ENCODE measurements at regions not wholly inside any gene's neighbourhood (a gene's known extent, or its start where the extent isn't known, plus 50 kb on each side); places are given as distances from the start of the nearest gene placed in this dataset.

DNA sequence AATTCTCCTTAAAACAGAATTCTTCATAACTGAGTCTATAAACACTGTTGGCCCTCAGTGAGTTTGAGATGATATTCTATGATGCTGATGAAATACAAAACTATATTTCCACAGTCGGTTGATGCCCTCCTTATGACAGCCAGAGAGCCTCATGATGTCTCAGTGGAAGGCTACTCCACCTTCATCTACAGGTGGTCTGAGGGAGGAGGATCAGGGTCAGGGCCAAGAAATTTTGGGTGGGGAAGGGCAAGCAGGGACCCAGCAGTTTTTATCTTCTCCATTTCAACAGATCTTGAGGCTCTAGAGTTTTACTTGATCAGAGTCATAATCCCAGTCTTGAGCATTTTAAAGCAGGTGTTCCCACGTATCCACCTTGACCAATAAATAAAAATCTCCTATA, 90.8 kb downstream of the CCDC71L start:
- intact Hi-C loops (cut with micrococcal nuclease; ENCODE audit: unreplicated experiment), result no loop called here
- DNase-seq (ENCODE audit: low spot score), result no peak
- POLR2A ChIA-PET (ENCODE audit: low non-redundant PET), result no interaction called here
- no peaks in the 10 kb centered on the region for H3K9me3 ChIP-seq (ENCODE audit: low read depth, low read length, poor library complexity, severe bottlenecking)
- no peak overlapping the region for H3K27ac ChIP-seq (ENCODE audit: low read depth, low read length, poor library complexity, severe bottlenecking)
- CTCF ChIA-PET, result no interaction called here
- H3K4me3 ChIP-seq (ENCODE audit: low read depth, low read length, poor library complexity, severe bottlenecking), result no peak overlapping the region
- TF ChIP-seq CTCF (conservative IDR thresholded peaks at IDR 0.05; ENCODE audit: low read depth, low read length) (no peak), EZH2 (IDR thresholded peaks at IDR 0.05; ENCODE audit: borderline replicate concordance, low read depth, low read length, poor library complexity, severe bottlenecking) (no peak)
- peaks cover 16% of the 10 kb centered on the region for H3K4me1 ChIP-seq (ENCODE audit: insufficient read depth, low read length, poor library complexity, severe bottlenecking)
- BruUV-seq (replicated peaks), result no TSS peak
- H3K27me3 ChIP-seq (replicated peaks; ENCODE audit: insufficient read depth, low read depth, low read length, poor library complexity), result no peaks in the 10 kb centered on the region
- no peaks in the 10 kb centered on the region for H3K36me3 ChIP-seq (ENCODE audit: insufficient read depth, low read length, poor library complexity, severe bottlenecking)

DNA sequence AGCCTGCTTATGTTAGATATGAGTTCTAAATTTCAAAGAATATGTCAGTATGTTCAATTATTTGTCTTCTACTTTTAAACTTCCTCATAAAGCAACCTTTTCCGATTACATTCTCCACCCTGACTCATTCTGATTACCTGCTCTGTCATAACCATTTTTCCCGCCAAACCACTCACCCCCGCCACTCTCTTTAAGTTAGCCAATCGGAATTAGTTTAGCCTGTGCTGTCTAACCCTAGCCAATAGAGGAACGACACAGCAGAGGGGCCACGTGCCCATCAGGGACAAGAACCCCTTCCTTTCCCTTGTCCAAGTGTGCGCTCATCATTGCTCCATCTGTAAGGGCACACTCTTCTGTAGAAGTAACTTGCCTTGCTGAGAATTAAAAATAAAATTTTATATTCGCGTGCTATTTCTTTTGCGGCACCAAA, 91.4 kb downstream of the CCDC71L start:
- POLR2A ChIA-PET (ENCODE audit: low non-redundant PET), result no interaction called here
- BruUV-seq (replicated peaks), result no TSS peak
- Histone ChIP-seq H3K36me3 (ENCODE audit: insufficient read depth, low read length, poor library complexity, severe bottlenecking) (no peaks in the 10 kb centered on the region), H3K4me3 (ENCODE audit: low read depth, low read length, poor library complexity, severe bottlenecking) (no peak overlapping the region), H3K9me3 (ENCODE audit: low read depth, low read length, poor library complexity, severe bottlenecking) (no peaks in the 10 kb centered on the region), H3K4me1 (ENCODE audit: insufficient read depth, low read length, poor library complexity, severe bottlenecking) (peaks cover 16% of the 10 kb centered on the region), H3K27me3 (replicated peaks; ENCODE audit: insufficient read depth, low read depth, low read length, poor library complexity) (no peaks in the 10 kb centered on the region), H3K27ac (ENCODE audit: low read depth, low read length, poor library complexity, severe bottlenecking) (peak overlapping the region; percentile 86)
- intact Hi-C loops (cut with micrococcal nuclease; ENCODE audit: unreplicated experiment), result no loop called here
- CTCF ChIA-PET, result no interaction called here
- no peak for DNase-seq (ENCODE audit: low spot score)
- no peak for TF ChIP-seq EZH2 (IDR thresholded peaks at IDR 0.05; ENCODE audit: borderline replicate concordance, low read depth, low read length, poor library complexity, severe bottlenecking)
- TF ChIP-seq CTCF (conservative IDR thresholded peaks at IDR 0.05; ENCODE audit: low read depth, low read length), result no peak

DNA sequence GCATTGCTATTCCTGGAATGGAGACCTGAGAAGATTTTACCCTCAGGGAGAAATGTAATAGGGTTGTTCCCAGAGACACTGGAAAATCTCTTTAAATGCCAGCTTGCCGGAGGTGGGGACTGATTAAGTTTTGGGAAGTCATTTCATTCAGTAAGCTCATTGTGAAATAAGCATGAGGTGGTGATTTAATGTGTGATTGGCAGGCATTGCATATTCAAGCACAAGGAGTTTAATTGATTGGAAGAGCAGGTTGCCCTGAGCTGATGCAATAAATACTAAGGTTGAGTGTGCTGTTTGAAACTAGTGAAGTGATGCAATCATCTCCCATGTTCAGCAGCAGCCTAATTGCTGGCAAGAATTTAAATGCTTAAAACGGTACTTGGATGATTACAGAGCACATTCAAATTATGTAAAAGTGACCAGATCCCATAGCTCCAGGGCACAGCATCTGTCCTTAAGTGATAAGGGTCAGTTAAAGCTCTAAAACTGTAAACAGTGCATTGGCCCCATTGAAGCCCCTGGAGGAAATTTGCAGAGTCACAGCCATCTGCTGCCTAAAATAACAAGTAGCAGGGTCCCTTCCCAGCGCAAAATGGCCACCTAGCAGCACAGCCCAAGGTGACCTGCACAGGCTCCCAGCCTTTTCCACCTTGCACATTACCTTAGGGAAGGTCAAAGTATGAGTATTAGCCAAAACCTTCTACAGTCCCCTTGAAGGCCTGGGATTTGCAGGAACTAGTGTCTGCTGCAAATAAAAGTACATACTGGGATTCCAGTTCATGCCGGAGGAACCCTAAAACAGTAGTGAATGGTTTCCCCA, 92.1 kb downstream of the CCDC71L start:
- ChIA-PET POLR2A (ENCODE audit: low non-redundant PET) (no interaction called here), CTCF (no interaction called here)
- DNase-seq (ENCODE audit: low spot score), result peak; percentile 72
- intact Hi-C loops (cut with micrococcal nuclease; ENCODE audit: unreplicated experiment), result no loop called here
- H3K27ac ChIP-seq (ENCODE audit: low read depth, low read length, poor library complexity, severe bottlenecking), result peak overlapping the region; percentile 86
- H3K4me1 ChIP-seq (ENCODE audit: insufficient read depth, low read length, poor library complexity, severe bottlenecking), result peaks cover 16% of the 10 kb centered on the region
- no peaks in the 10 kb centered on the region for H3K36me3 ChIP-seq (ENCODE audit: insufficient read depth, low read length, poor library complexity, severe bottlenecking)
- no peak overlapping the region for H3K4me3 ChIP-seq (ENCODE audit: low read depth, low read length, poor library complexity, severe bottlenecking)
- no peaks in the 10 kb centered on the region for H3K27me3 ChIP-seq (replicated peaks; ENCODE audit: insufficient read depth, low read depth, low read length, poor library complexity)
- no peaks in the 10 kb centered on the region for H3K9me3 ChIP-seq (ENCODE audit: low read depth, low read length, poor library complexity, severe bottlenecking)
- no TSS peak for BruUV-seq (replicated peaks)
- TF ChIP-seq EZH2 (IDR thresholded peaks at IDR 0.05; ENCODE audit: borderline replicate concordance, low read depth, low read length, poor library complexity, severe bottlenecking) (no peak), CTCF (conservative IDR thresholded peaks at IDR 0.05; ENCODE audit: low read depth, low read length) (no peak)

All from A673 (cell line).